Astrocyte (in vitro differentiated cells and primary cell): ENCODE measurements at regions not wholly inside any gene's neighbourhood (a gene's known extent, or its start where the extent isn't known, plus 50 kb on each side); places are given as distances from the start of the nearest gene placed in this dataset.

Experiments used
- DNase-seq: peaks from one replicate; pipeline ENCODE4 v3.0.0-alpha.2; 2010; ENCODE audit warnings: low read depth
- FAIRE-seq: peaks from 2 replicates; lab custom pipeline; 2011; peaks lifted over from hg19 to GRCh38; lab: Jason Lieb, UNC
- H2AFZ ChIP-seq: 2 replicates; pipeline ENCODE4 v1.6.0; 2012; ENCODE audit warnings: low read depth, low read length, inconsistent platforms
- H3K27ac ChIP-seq: 2 replicates; pipeline ENCODE4 v1.5.1; 2011; ENCODE audit warnings: low read depth, low read length, inconsistent platforms
- H3K27me3 ChIP-seq: 2 replicates; pipeline ENCODE4 v1.6.0; 2011; ENCODE audit warnings: low read length, inconsistent platforms; ENCODE audit not compliant: insufficient read depth
- H3K36me3 ChIP-seq: 2 replicates; pipeline ENCODE4 v1.5.1; 2011; ENCODE audit warnings: low read length, inconsistent platforms; ENCODE audit not compliant: insufficient read depth
- H3K4me1 ChIP-seq: 2 replicates; pipeline ENCODE4 v1.5.1; 2011; ENCODE audit warnings: low read length, inconsistent platforms; ENCODE audit not compliant: insufficient read depth
- H3K4me2 ChIP-seq: 2 replicates; pipeline ENCODE4 v1.6.0; 2012; ENCODE audit warnings: low read length, inconsistent platforms
- H3K4me3 ChIP-seq: 2 replicates; pipeline ENCODE4 v1.5.1; 2011; ENCODE audit warnings: low read depth, mild to moderate bottlenecking, low read length, inconsistent platforms; ENCODE audit not compliant: insufficient read depth
- H3K79me2 ChIP-seq: 2 replicates; pipeline ENCODE4 v1.6.0; 2012; ENCODE audit warnings: mild to moderate bottlenecking, low read length, inconsistent platforms; ENCODE audit not compliant: insufficient read depth
- H3K9ac ChIP-seq: 2 replicates; pipeline ENCODE4 v1.6.0; 2012; ENCODE audit warnings: mild to moderate bottlenecking, low read length, inconsistent platforms
- H3K9me3 ChIP-seq: 2 replicates; pipeline ENCODE4 v1.5.1; 2012; ENCODE audit warnings: low read depth, mild to moderate bottlenecking, low read length, inconsistent platforms; ENCODE audit not compliant: insufficient read depth
- H4K20me1 ChIP-seq: 2 replicates; pipeline ENCODE4 v1.6.0; 2012; ENCODE audit warnings: low read length, inconsistent platforms; ENCODE audit not compliant: insufficient read depth
- H3K27ac Mint-ChIP-seq: one replicate; pipeline ENCODE4 v1.8.0; 2021; ENCODE audit warnings: mild to moderate bottlenecking, mixed read lengths; ENCODE audit not compliant: unreplicated experiment
- H3K27me3 Mint-ChIP-seq: one replicate; pipeline ENCODE4 v1.8.0; 2021; ENCODE audit warnings: low read depth, mixed read lengths; ENCODE audit not compliant: unreplicated experiment
- H3K36me3 Mint-ChIP-seq: one replicate; pipeline ENCODE4 v1.8.0; 2021; ENCODE audit warnings: low read depth, mixed read lengths; ENCODE audit not compliant: unreplicated experiment
- H3K4me1 Mint-ChIP-seq: one replicate; pipeline ENCODE4 v1.8.0; 2021; ENCODE audit warnings: low read depth, mixed read lengths; ENCODE audit not compliant: unreplicated experiment
- H3K4me3 Mint-ChIP-seq: one replicate; pipeline ENCODE4 v1.8.0; 2021; ENCODE audit warnings: mild to moderate bottlenecking, moderate library complexity, mixed read lengths; ENCODE audit not compliant: unreplicated experiment
- H3K9me3 Mint-ChIP-seq: one replicate; pipeline ENCODE4 v1.8.0; 2021; ENCODE audit warnings: mild to moderate bottlenecking, mixed read lengths; ENCODE audit not compliant: unreplicated experiment
- CTCF ChIP-seq: IDR thresholded peaks from 2 replicates; pipeline ENCODE4 v1.5.1; 2011; ENCODE audit warnings: low read depth, mild to moderate bottlenecking, inconsistent platforms, low read length, moderate library complexity; ENCODE audit not compliant: insufficient read depth
- EZH2 ChIP-seq: IDR thresholded peaks from 2 replicates; pipeline ENCODE4 v1.6.1; 2012; ENCODE audit warnings: mild to moderate bottlenecking, low read length, inconsistent platforms; ENCODE audit not compliant: insufficient read depth

GRCh38 chr14:100655741-100656085 lies 68.5 kb upstream of the BEGAIN start:
- no peak overlapping the region for H3K27ac ChIP-seq
- FAIRE-seq (no peak), DNase-seq (no peak)
- H3K4me2 ChIP-seq, result no peak overlapping the region
- H3K36me3 ChIP-seq, result no peaks in the 10 kb centered on the region
- H4K20me1 ChIP-seq, result no peaks in the 10 kb centered on the region
- H2AFZ ChIP-seq, result no peak overlapping the region
- Mint-ChIP-seq H3K27ac (no peak overlapping the region), H3K4me1 (no peaks in the 10 kb centered on the region), H3K4me3 (no peak overlapping the region), H3K9me3 (peaks cover 5% of the 10 kb centered on the region), H3K27me3 (peaks cover 55% of the 10 kb centered on the region), H3K36me3 (no peaks in the 10 kb centered on the region)
- H3K9me3 ChIP-seq, result no peaks in the 10 kb centered on the region
- H3K4me1 ChIP-seq, result no peaks in the 10 kb centered on the region
- no peak overlapping the region for H3K9ac ChIP-seq
- peaks cover 6% of the 10 kb centered on the region for H3K27me3 ChIP-seq
- H3K79me2 ChIP-seq, result no peaks in the 10 kb centered on the region
- no peak overlapping the region for H3K4me3 ChIP-seq
- TF ChIP-seq EZH2 (no peak), CTCF (no peak)

GRCh38 chr14:100656996-100657395 lies 69.7 kb upstream of the DLK1 start:
- no peak overlapping the region for H3K9ac ChIP-seq
- Mint-ChIP-seq H3K9me3 (no peaks in the 10 kb centered on the region), H3K4me3 (no peak overlapping the region), H3K27ac (no peak overlapping the region), H3K27me3 (peaks cover 49% of the 10 kb centered on the region), H3K4me1 (no peaks in the 10 kb centered on the region), H3K36me3 (no peaks in the 10 kb centered on the region)
- no peaks in the 10 kb centered on the region for H3K36me3 ChIP-seq
- peaks cover 6% of the 10 kb centered on the region for H3K27me3 ChIP-seq
- no peaks in the 10 kb centered on the region for H4K20me1 ChIP-seq
- no peak overlapping the region for H3K27ac ChIP-seq
- H3K4me2 ChIP-seq, result no peak overlapping the region
- FAIRE-seq (no peak), DNase-seq (no peak)
- H3K4me1 ChIP-seq, result no peaks in the 10 kb centered on the region
- no peaks in the 10 kb centered on the region for H3K9me3 ChIP-seq
- no peak overlapping the region for H3K4me3 ChIP-seq
- no peaks in the 10 kb centered on the region for H3K79me2 ChIP-seq
- no peak overlapping the region for H2AFZ ChIP-seq
- TF ChIP-seq EZH2 (no peak), CTCF (no peak)

GRCh38 chr14:100657780-100658179 lies 68.9 kb upstream of the DLK1 start:
- FAIRE-seq, result no peak
- H3K36me3 Mint-ChIP-seq, result no peaks in the 10 kb centered on the region
- H3K9me3 ChIP-seq, result no peaks in the 10 kb centered on the region

More at GRCh38 chr14:100657780-100658179, 68.9 kb upstream of the DLK1 start:
- Mint-ChIP-seq H3K27me3 (peaks cover 43% of the 10 kb centered on the region), H3K9me3 (no peaks in the 10 kb centered on the region), H3K27ac (peak overlapping the region; percentile 81), H3K4me1 (no peaks in the 10 kb centered on the region), H3K4me3 (no peak overlapping the region)
- H3K36me3 ChIP-seq, result no peaks in the 10 kb centered on the region
- H3K27ac ChIP-seq, result no peak overlapping the region
- DNase-seq, result no peak
- H2AFZ ChIP-seq, result no peak overlapping the region
- H3K79me2 ChIP-seq, result no peaks in the 10 kb centered on the region
- no peaks in the 10 kb centered on the region for H4K20me1 ChIP-seq
- no peak for TF ChIP-seq CTCF
- no peak for TF ChIP-seq EZH2
- no peak overlapping the region for H3K4me3 ChIP-seq
- peaks cover 6% of the 10 kb centered on the region for H3K27me3 ChIP-seq
- H3K9ac ChIP-seq, result no peak overlapping the region
- H3K4me2 ChIP-seq, result no peak overlapping the region
- H3K4me1 ChIP-seq, result no peaks in the 10 kb centered on the region
